HG03354 (cell line): ENCODE measurements at regions not wholly inside any gene's neighbourhood (a gene's known extent, or its start where the extent isn't known, plus 50 kb on each side); places are given as distances from the start of the nearest gene placed in this dataset.
"Not testable (repeated sequence)": the region's sequence is repeated elsewhere in the genome, so short reads cannot be mapped to it uniquely, and the experiment has no call there.

ENCODE experiments used
- ATAC-seq: cut with Tn5 transposase; IDR thresholded peaks from one replicate; pipeline ENCODE4 v1.9.1; 2021; ENCODE audit warnings: mild to moderate bottlenecking; ENCODE audit not compliant: unreplicated experiment, poor library complexity, severe bottlenecking

- ATAC-seq = no peak
Measured at GRCh38 chr7:131081308-131081707, 246.4 kb upstream of the MKLN1 start.

GRCh38 chr7:131083781-131084180 is 243.9 kb upstream of the MKLN1 start:
- ATAC-seq = no peak

GRCh38 chr7:131084336-131084735 is 243.3 kb upstream of the MKLN1 start:
- ATAC-seq = not testable (repeated sequence)

- no peak for ATAC-seq
Measured at GRCh38 chr7:131087756-131088658, 239.7 kb upstream of the MKLN1 start.

- no peak for ATAC-seq
Measured at GRCh38 chr7:131090188-131090587, 237.5 kb upstream of the MKLN1 start.

- no peak for ATAC-seq
Measured at GRCh38 chr7:131090886-131091692, 236.6 kb upstream of the MKLN1 start.

- ATAC-seq = no peak
Measured at GRCh38 chr7:131094685-131095084, 233.0 kb upstream of the MKLN1 start.

GRCh38 chr7:131095346-131095745 is 232.3 kb upstream of the MKLN1 start:
- ATAC-seq = no peak

- no peak for ATAC-seq
Measured at GRCh38 chr7:131096267-131096927, 231.3 kb upstream of the MKLN1 start.

- no peak for ATAC-seq
Measured at GRCh38 chr7:131097662-131098376, 229.9 kb upstream of the MKLN1 start.

GRCh38 chr7:131098527-131098926 is 229.1 kb upstream of the MKLN1 start:
- ATAC-seq = no peak

- no peak for ATAC-seq
Measured at GRCh38 chr7:131100357-131101054, 227.2 kb upstream of the MKLN1 start.

GRCh38 chr7:131103997-131104396 is 223.7 kb upstream of the MKLN1 start:
- ATAC-seq = no peak

- ATAC-seq = no peak
Measured at GRCh38 chr7:131104596-131105293, 222.9 kb upstream of the MKLN1 start.

GRCh38 chr7:131105294-131105798 is 222.3 kb upstream of the MKLN1 start:
- no peak for ATAC-seq

- peak; percentile 31 for ATAC-seq
Measured at GRCh38 chr7:131105799-131106680, 221.6 kb upstream of the MKLN1 start.

GRCh38 chr7:131106681-131107336 is 220.9 kb upstream of the MKLN1 start:
- no peak for ATAC-seq
